ENCODE measurements at regions not wholly inside any gene's neighbourhood (a gene's known extent, or its start where the extent isn't known, plus 50 kb on each side); places are given as distances from the start of the nearest gene placed in this dataset.

DNA sequence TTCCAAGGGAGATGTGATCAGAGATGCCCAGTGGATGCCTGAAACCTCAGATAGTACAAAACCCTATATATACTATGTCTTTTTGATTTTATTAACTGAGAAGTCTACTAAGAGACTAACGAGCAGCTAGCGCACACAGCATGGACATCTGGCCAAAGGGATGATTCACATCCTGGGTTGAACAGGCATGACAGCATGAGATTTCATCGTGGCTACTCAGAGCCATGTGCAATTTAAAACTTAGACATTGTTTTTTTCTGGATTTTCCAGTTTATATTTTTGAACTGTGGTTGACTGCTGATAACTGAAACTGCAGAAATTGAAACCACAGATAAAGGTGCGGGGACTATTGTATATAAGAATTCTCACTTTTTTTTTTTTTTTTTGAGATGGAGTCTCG is 2252.9 kb upstream of the AGA start:
- intact Hi-C loops (cut with DNase I) = no loop called here
- no peaks in the 10 kb centered on the region for H3K4me1 ChIP-seq (ENCODE audit: control insufficient read depth in 2 of 3, insufficient read depth in 2 of 3, low read depth in 1 of 3, low read length in 3 of 3)
- H3K36me3 ChIP-seq (ENCODE audit: control insufficient read depth in 2 of 3, insufficient read depth in 3 of 3, low read length in 3 of 3) = no peaks in the 10 kb centered on the region
- no peak overlapping the region for H3K4me3 ChIP-seq (ENCODE audit: low read length in 3 of 3)
- FAIRE-seq = no peak
- H3K27me3 ChIP-seq (ENCODE audit: control insufficient read depth, insufficient read depth, low read length) = no peaks in the 10 kb centered on the region
- TF ChIP-seq, protein P1, sequence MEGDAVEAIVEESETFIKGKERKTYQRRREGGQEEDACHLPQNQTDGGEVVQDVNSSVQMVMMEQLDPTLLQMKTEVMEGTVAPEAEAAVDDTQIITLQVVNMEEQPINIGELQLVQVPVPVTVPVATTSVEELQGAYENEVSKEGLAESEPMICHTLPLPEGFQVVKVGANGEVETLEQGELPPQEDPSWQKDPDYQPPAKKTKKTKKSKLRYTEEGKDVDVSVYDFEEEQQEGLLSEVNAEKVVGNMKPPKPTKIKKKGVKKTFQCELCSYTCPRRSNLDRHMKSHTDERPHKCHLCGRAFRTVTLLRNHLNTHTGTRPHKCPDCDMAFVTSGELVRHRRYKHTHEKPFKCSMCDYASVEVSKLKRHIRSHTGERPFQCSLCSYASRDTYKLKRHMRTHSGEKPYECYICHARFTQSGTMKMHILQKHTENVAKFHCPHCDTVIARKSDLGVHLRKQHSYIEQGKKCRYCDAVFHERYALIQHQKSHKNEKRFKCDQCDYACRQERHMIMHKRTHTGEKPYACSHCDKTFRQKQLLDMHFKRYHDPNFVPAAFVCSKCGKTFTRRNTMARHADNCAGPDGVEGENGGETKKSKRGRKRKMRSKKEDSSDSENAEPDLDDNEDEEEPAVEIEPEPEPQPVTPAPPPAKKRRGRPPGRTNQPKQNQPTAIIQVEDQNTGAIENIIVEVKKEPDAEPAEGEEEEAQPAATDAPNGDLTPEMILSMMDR (IDR thresholded peaks at IDR 0.05; ENCODE audit: borderline replicate concordance, extremely low read depth, insufficient read depth) = no peak
- H3K27ac ChIP-seq (ENCODE audit: low read depth in 2 of 2, low read length in 2 of 2) = no peak overlapping the region
- DNase-seq = no peak
- H3K9me3 ChIP-seq (ENCODE audit: control insufficient read depth in 2 of 3, insufficient read depth in 1 of 3, low read length in 3 of 3) = no peaks in the 10 kb centered on the region
- no peak overlapping the region for H3K9ac ChIP-seq (ENCODE audit: low read length in 3 of 3)

DNA sequence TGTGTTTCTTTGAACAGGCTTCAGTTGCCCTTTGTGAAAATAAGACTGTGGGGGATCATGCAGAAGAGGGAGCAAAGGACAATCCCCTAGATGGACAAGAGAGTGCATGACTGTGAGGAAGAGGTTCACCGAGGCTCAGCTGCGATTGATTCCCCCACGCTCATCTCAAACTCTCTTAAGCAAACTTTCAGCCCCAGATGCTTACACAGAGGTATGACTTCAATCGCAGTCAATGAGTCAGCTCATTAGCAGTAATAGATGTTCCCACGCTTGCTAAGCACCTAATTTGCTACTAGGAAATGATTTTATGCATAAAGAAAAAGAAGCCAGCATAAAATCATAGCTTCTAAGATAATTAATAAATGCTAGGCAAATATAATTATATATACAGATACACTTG is 2256.1 kb upstream of the AGA start:
- H3K27ac ChIP-seq (ENCODE audit: low read depth in 2 of 2, low read length in 2 of 2) = no peak overlapping the region

DNA sequence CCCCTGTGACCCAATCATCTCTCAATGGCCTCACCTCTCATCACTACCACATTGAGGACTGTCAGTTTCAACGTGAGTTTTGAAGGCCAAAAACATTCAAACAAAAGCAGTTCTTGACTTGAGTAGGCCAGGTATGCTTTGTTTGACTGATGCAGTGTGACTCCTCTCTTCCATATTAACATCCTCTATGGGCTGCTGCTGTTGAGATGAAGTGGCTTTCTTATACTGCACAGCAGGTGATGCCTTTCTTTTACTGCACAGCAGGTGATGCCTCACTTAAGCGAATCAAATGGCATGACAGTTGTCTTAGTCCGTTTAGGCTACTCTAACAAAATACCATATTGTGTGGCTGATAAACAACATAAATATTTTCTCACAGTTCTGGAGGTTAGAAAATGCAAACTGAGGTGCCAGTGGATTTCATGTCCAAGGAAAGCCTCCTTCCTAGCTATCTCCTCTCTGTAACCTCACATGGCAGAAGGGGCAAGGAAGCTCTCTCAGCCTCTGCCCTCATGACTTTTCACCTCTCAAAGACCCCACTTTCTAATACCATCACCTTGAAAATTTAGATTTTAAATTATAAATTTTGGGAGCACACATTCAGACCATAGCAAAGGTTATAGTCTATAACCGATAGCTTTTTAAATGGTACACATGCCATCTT is 2267.9 kb upstream of the AGA start:
- DNase-seq = no peak
- Histone ChIP-seq H3K27ac (ENCODE audit: low read depth in 2 of 2, low read length in 2 of 2) (no peak overlapping the region), H3K9ac (ENCODE audit: low read length in 3 of 3) (no peak overlapping the region), H3K27me3 (ENCODE audit: control insufficient read depth, insufficient read depth, low read length) (no peaks in the 10 kb centered on the region), H3K4me3 (ENCODE audit: low read length in 3 of 3) (no peak overlapping the region), H3K4me1 (ENCODE audit: control insufficient read depth in 2 of 3, insufficient read depth in 2 of 3, low read depth in 1 of 3, low read length in 3 of 3) (no peaks in the 10 kb centered on the region), H3K36me3 (ENCODE audit: control insufficient read depth in 2 of 3, insufficient read depth in 3 of 3, low read length in 3 of 3) (no peaks in the 10 kb centered on the region), H3K9me3 (ENCODE audit: control insufficient read depth in 2 of 3, insufficient read depth in 1 of 3, low read length in 3 of 3) (no peaks in the 10 kb centered on the region)
- intact Hi-C loops (cut with DNase I) = no loop called here
- TF ChIP-seq, protein P1 (IDR thresholded peaks at IDR 0.05; ENCODE audit: borderline replicate concordance, extremely low read depth, insufficient read depth) = no peak
- FAIRE-seq = no peak

More for the DNA sequence above, 2256.1 kb upstream of the AGA start:
- TF ChIP-seq, protein P1 (IDR thresholded peaks at IDR 0.05; ENCODE audit: borderline replicate concordance, extremely low read depth, insufficient read depth) = no peak
- no peak for FAIRE-seq
- intact Hi-C loops (cut with DNase I) = no loop called here
- Histone ChIP-seq H3K36me3 (ENCODE audit: control insufficient read depth in 2 of 3, insufficient read depth in 3 of 3, low read length in 3 of 3) (no peaks in the 10 kb centered on the region), H3K4me3 (ENCODE audit: low read length in 3 of 3) (no peak overlapping the region), H3K9me3 (ENCODE audit: control insufficient read depth in 2 of 3, insufficient read depth in 1 of 3, low read length in 3 of 3) (no peaks in the 10 kb centered on the region), H3K9ac (ENCODE audit: low read length in 3 of 3) (no peak overlapping the region), H3K27me3 (ENCODE audit: control insufficient read depth, insufficient read depth, low read length) (no peaks in the 10 kb centered on the region), H3K4me1 (ENCODE audit: control insufficient read depth in 2 of 3, insufficient read depth in 2 of 3, low read depth in 1 of 3, low read length in 3 of 3) (no peaks in the 10 kb centered on the region)
- DNase-seq = no peak

All from kidney (tissue), 13 donors.